HEK293T (cell line): ENCODE measurements at regions not wholly inside any gene's neighbourhood (a gene's known extent, or its start where the extent isn't known, plus 50 kb on each side); places are given as distances from the start of the nearest gene placed in this dataset.

ENCODE experiments used
- BHLHE40 ChIP-seq: fragments of 450-650 bp; IDR thresholded peaks from 2 replicates; pipeline ENCODE4 v1.6.1; 2016; ENCODE audit warnings: mild to moderate bottlenecking, moderate library complexity, borderline replicate concordance
- FOXA1 ChIP-seq: fragments of 450-650 bp; IDR thresholded peaks from 2 replicates; pipeline ENCODE4 v1.6.1; 2016; ENCODE audit warnings: mild to moderate bottlenecking
- FOXM1 ChIP-seq: fragments of 450-650 bp; IDR thresholded peaks from 2 replicates; pipeline ENCODE4 v1.6.1; 2017; ENCODE audit warnings: mild to moderate bottlenecking, borderline replicate concordance
- LEF1 ChIP-seq: fragments of 450-650 bp; IDR thresholded peaks from 2 replicates; pipeline ENCODE4 v1.6.1; 2017; ENCODE audit warnings: mild to moderate bottlenecking, borderline replicate concordance
- NFRKB ChIP-seq: fragments of 450-650 bp; IDR thresholded peaks from 2 replicates; pipeline ENCODE4 v1.6.1; 2016; ENCODE audit warnings: mild to moderate bottlenecking, moderate library complexity
- SP1 ChIP-seq: fragments of 450-650 bp; IDR thresholded peaks from 2 replicates; pipeline ENCODE4 v1.6.1; 2017

DNA sequence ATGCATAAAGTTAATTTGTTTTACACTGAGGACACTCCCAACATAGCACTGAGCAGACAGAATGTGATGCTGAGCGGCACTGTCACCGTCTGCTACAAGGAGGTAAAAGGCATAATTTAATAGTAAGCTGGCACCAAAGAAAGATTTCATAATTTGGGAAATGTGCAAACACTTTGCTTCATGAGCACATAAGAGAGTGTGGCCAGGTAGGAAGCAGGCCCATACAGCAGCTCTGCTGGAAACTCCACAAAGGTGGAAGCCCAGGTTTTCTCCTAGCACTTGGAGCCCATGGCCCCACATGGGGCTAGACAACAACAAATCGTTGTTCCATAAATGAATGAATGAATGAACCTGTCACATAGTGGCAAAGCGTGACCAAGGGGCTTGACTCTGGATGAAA is 68.5 kb upstream of the CACNA2D3 start:
- TF ChIP-seq FOXA1: no peak
- TF ChIP-seq SP1: no peak
- no peak for TF ChIP-seq NFRKB
- no peak for TF ChIP-seq BHLHE40
- no peak for TF ChIP-seq FOXM1
- TF ChIP-seq LEF1: no peak
